GM19438 (cell line): ENCODE measurements at regions not wholly inside any gene's neighbourhood (a gene's known extent, or its start where the extent isn't known, plus 50 kb on each side); places are given as distances from the start of the nearest gene placed in this dataset.
"Not testable (repeated sequence)": the region's sequence is repeated elsewhere in the genome, so short reads cannot be mapped to it uniquely, and the experiment has no call there.

Experiments
- ATAC-seq: cut with Tn5 transposase; IDR thresholded peaks from one replicate; pipeline ENCODE4 v1.9.1; 2021; ENCODE audit warnings: low read depth; ENCODE audit not compliant: unreplicated experiment

GRCh38 chr2:31664949-31665724 lies 84.4 kb upstream of the SRD5A2 start:
- no peak for ATAC-seq

- ATAC-seq: no peak
Observed at GRCh38 chr2:31660812-31661335, 80.1 kb upstream of the SRD5A2 start.

- ATAC-seq: no peak
Observed at GRCh38 chr2:31660165-31660564, 79.4 kb upstream of the SRD5A2 start.

GRCh38 chr2:31654241-31654640 lies 73.5 kb upstream of the SRD5A2 start:
- no peak for ATAC-seq

- ATAC-seq: no peak
Observed at GRCh38 chr2:31651736-31652135, 71.0 kb upstream of the SRD5A2 start.

GRCh38 chr2:31651267-31651666 lies 70.5 kb upstream of the SRD5A2 start:
- ATAC-seq: no peak

GRCh38 chr2:31644551-31644950 lies 63.8 kb upstream of the SRD5A2 start:
- no peak for ATAC-seq

- ATAC-seq: no peak
Observed at GRCh38 chr2:31642707-31643106, 62.0 kb upstream of the SRD5A2 start.

- ATAC-seq: not testable (repeated sequence)
Observed at GRCh38 chr2:31632201-31632600, 51.5 kb upstream of the SRD5A2 start.
